GM12891 (cell line): ENCODE measurements at regions not wholly inside any gene's neighbourhood (a gene's known extent, or its start where the extent isn't known, plus 50 kb on each side); places are given as distances from the start of the nearest gene placed in this dataset.

Experiments used
- DNase-seq: peaks from one replicate; pipeline ENCODE4 v3.0.0; 2011; ENCODE audit warnings: low spot score; ENCODE audit not compliant: insufficient read length
- FAIRE-seq: peaks from 2 replicates; lab custom pipeline; 2011; peaks lifted over from hg19 to GRCh38; lab: Jason Lieb, UNC
- PAX5 ChIP-seq: IDR thresholded peaks from 2 replicates; pipeline ENCODE4 v1.6.1; 2011; ENCODE audit warnings: low read length, moderate library complexity, mild to moderate bottlenecking; ENCODE audit not compliant: insufficient read depth, severe bottlenecking
- POLR2A ChIP-seq: IDR thresholded peaks from 2 replicates; pipeline ENCODE4 v1.6.1; 2011; ENCODE audit warnings: low read depth, low read length, control low read depth
- POLR2AphosphoS5 ChIP-seq: IDR thresholded peaks from 2 replicates; pipeline ENCODE4 v1.6.1; 2011; ENCODE audit warnings: low read depth, low read length, control low read depth
- POU2F2 ChIP-seq: IDR thresholded peaks from 2 replicates; pipeline ENCODE4 v1.6.1; 2011; ENCODE audit warnings: low read depth, mild to moderate bottlenecking, control low read depth, low read length, moderate library complexity
- SPI1 ChIP-seq: IDR thresholded peaks from 2 replicates; pipeline ENCODE4 v1.6.1; 2011; ENCODE audit warnings: low read depth, low read length, control low read depth
- TAF1 ChIP-seq: IDR thresholded peaks from 2 replicates; pipeline ENCODE4 v1.6.1; 2011; ENCODE audit warnings: low read depth, low read length, control low read depth

- DNase-seq, result no peak
These were observed 216.7 kb downstream of the ABHD5 start for GRCh38 chr3:43907508-43907858.

GRCh38 chr3:43908456-43908855 lies 217.7 kb downstream of the ABHD5 start:
- no peak for FAIRE-seq

More at GRCh38 chr3:43907508-43907858, 216.7 kb downstream of the ABHD5 start:
- FAIRE-seq, result peak; percentile 89
- TF ChIP-seq TAF1, result no peak
- no peak for TF ChIP-seq POU2F2
- no peak for TF ChIP-seq POLR2AphosphoS5
- peak; percentile 100 for TF ChIP-seq SPI1
- TF ChIP-seq POLR2A, result no peak
- TF ChIP-seq PAX5, result no peak

GRCh38 chr3:43909149-43909548 lies 218.4 kb downstream of the ABHD5 start:
- FAIRE-seq (no peak), DNase-seq (no peak)
- TF ChIP-seq POU2F2 (no peak), PAX5 (no peak), TAF1 (no peak), POLR2A (no peak), POLR2AphosphoS5 (no peak), SPI1 (no peak)

More at GRCh38 chr3:43908456-43908855, 217.7 kb downstream of the ABHD5 start:
- no peak for DNase-seq
- TF ChIP-seq PAX5 (no peak), POLR2AphosphoS5 (no peak), POU2F2 (no peak), POLR2A (no peak), TAF1 (no peak), SPI1 (no peak)

- no peak for DNase-seq
- TF ChIP-seq TAF1, result no peak
- peak; percentile 22; the same call in 1 of the 2 replicates for TF ChIP-seq SPI1
- FAIRE-seq, result no peak
These were observed 220.0 kb downstream of the ABHD5 start for GRCh38 chr3:43910750-43911149.

- no peak for FAIRE-seq
These were observed 222.6 kb downstream of the ABHD5 start for GRCh38 chr3:43913036-43913948.

GRCh38 chr3:43914269-43914668 lies 223.5 kb downstream of the ABHD5 start:
- DNase-seq (no peak), FAIRE-seq (no peak)
- TF ChIP-seq POLR2AphosphoS5, result no peak

More at GRCh38 chr3:43913036-43913948, 222.6 kb downstream of the ABHD5 start:
- TF ChIP-seq SPI1 (no peak), POU2F2 (no peak), TAF1 (no peak), POLR2A (no peak), POLR2AphosphoS5 (no peak)
- DNase-seq, result no peak

- DNase-seq, result no peak
- FAIRE-seq, result no peak
These were observed 224.8 kb downstream of the ABHD5 start for GRCh38 chr3:43915546-43915945.

GRCh38 chr3:43917361-43917760 lies 226.6 kb downstream of the ABHD5 start:
- FAIRE-seq, result no peak

More at GRCh38 chr3:43915546-43915945, 224.8 kb downstream of the ABHD5 start:
- no peak for TF ChIP-seq POU2F2
- TF ChIP-seq TAF1, result no peak
- no peak for TF ChIP-seq POLR2AphosphoS5
- TF ChIP-seq PAX5, result no peak
- TF ChIP-seq SPI1, result no peak
- TF ChIP-seq POLR2A, result no peak

GRCh38 chr3:43919029-43919428 lies 228.3 kb downstream of the ABHD5 start:
- TF ChIP-seq POLR2A (no peak), SPI1 (no peak)
- DNase-seq, result no peak
- no peak for FAIRE-seq

More at GRCh38 chr3:43917361-43917760, 226.6 kb downstream of the ABHD5 start:
- DNase-seq, result no peak
- TF ChIP-seq POU2F2 (no peak), TAF1 (no peak), POLR2AphosphoS5 (no peak), PAX5 (no peak), SPI1 (no peak), POLR2A (no peak)

- no peak for FAIRE-seq
- DNase-seq, result no peak
- TF ChIP-seq POLR2A (no peak), POU2F2 (no peak), POLR2AphosphoS5 (no peak), SPI1 (no peak), PAX5 (no peak), TAF1 (no peak)
These were observed 230.4 kb downstream of the ABHD5 start for GRCh38 chr3:43921056-43921648.
